ENCODE measurements at regions not wholly inside any gene's neighbourhood (a gene's known extent, or its start where the extent isn't known, plus 50 kb on each side); places are given as distances from the start of the nearest gene placed in this dataset.

DNA sequence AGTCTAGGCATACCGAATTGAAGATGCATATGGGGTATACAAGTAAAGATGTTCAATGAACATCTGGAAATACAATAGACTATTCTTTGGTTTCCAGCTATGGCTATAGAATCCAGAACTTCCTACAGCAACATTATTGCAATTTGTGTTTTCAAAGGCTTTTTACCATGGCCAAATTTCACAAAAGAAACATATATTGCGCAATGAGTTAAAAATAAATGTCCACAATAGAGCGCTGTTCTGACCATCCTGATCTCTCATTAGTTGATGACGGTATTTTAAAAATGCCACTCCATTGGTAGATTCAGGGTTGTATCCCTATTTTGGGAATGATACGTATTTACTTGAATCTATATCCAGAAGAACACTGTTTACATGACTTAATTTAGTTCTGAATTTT lies 139.2 kb downstream of the LINC00632 start:
- no peak for DNase-seq (ENCODE audit: low read depth)

DNA sequence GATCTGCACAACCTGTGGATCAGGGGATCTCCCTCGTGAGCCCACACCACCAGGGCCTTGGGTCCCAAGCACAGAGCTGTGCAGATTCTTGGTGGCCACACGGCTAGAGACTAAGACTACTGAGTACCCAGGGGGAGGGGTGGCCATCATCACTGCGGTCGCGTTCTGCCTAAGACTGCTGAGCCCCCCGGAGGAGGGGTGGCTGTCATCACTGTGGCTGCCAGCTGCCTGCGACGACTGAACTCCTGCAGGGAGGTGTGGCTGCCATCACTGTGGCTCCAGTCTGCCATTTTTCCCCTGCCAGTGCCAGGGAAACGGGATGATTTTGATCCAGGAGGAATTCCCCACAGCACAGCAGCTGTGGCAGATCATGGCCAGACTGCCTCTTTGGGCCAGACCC lies 141.7 kb upstream of the SPANXB1 start:
- DNase-seq (ENCODE audit: low read depth): no peak

DNA sequence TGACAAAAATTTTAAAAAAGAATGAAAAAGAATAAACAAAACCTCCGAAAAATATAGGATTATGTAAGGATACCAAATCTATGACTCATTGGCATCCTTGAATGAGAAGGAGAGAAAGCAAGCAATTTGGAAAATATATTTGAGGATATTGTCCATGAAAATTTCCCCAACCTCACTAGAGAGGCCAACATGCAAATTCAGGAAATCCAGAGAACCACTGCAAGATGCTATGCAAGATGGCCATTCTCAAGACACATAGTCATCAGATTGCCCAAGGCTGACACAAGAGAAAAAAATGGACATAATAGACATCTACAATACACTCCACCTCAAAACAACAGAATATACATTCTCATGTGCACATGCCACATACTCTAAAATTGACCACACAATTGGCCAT lies 135.9 kb upstream of the SPANXB1 start:
- no peak for DNase-seq (ENCODE audit: low read depth)

DNA sequence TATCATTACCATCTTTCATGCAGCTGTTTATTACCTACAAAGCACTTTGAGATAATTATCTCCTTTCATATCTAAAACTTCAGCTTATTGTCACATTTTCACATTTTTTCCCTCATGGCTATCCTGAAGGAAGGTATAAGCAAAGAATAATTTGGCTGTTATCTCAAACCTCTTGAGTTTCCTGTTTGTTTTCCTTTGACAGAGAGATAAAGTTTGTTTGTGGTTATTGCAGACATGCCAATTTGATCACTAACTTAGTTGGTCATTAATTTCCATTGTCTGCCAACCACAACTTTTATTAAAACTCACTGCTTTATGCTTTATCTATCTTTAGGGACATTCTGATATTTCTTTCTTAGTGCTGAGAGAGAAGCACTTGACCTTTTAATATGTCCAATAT lies 89.8 kb upstream of the SPANXB1 start:
- no peak for DNase-seq (ENCODE audit: low read depth)

DNA sequence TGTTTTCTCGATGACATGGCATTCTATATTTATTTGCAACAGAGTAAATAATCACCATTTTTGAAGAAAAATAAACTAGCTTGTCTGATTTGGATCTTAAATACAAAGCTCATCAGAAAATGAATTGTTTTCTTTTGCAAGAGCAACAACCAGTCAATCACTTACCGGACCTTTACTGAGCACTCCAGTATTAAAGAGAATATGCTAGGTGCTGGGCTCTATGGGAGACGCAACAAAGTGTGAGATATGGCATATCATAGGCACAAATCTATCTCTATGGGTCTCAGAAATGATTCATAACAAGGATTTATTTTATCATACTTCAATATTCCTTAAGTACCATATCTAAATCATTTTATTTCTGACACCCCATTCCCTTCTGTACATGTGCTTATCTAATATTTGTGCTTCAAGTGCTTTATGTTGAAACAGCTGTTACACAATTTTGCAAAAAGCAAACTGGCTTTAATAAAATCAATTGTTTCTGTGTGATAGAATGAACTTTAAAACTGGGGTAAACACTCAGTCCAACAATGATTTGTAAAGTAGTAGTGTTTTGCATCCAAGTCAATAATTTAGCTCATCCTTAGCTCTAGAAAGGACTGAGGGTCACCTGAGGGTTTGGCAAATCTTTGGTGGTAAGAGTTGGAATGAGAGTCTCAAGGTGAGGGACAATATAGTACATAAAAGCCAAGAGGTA lies 88.4 kb upstream of the SPANXB1 start:
- no peak for DNase-seq (ENCODE audit: low read depth)

DNA sequence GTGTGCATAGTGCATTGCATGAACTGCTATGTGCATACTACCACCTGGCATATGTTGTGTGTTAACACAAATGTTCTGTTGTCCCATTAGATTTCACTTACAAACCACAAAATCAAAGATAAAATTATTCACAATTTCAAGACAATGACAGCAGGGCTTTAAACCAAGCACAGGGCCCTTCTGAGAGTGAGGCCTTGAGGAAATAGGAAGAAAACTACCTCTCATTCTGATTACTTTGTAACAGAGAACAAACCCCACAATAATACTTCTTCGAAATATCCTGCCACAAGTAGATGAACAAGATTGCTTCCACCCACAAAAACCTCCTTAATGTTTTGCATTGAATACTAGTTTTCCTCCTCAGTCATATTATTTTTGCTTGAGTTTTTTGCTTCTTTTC lies 85.5 kb upstream of the SPANXB1 start:
- no peak for DNase-seq (ENCODE audit: low read depth)

DNA sequence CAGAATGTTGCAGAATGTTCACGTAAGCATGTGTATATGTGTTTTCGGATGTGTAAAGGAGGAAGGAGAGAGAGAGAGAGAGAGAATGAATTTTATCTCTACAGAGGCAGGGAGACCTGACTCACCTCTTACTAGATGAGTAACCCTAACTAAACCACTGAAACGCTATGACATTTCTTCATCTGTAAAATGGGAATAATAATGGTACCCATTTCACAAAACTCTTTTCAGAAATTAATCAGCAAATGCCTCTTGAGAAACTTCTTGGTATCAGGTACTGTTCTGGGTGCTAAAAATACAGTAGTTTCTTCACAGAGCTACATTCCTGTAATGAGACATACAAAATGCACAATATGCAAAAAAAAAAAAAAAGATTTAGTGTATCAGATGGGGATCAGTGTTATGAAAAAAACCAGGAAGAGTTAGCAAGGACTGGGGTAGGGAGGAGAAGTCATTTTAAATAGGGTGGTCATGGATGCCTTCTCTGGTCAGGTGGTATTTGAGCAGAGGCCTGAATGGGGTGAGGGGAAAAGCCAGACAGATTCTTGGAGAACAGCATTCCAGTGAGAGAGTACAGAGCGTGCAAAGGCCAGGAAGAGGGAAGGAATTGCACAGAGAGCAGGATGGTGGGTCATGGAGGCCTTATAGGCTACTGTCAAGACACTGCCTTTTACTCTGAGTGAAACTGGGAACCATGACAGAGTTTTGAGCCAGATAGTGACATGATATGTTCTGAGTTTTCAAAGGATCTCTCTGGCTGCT lies 84.9 kb upstream of the SPANXB1 start:
- DNase-seq (ENCODE audit: low read depth): no peak

DNA sequence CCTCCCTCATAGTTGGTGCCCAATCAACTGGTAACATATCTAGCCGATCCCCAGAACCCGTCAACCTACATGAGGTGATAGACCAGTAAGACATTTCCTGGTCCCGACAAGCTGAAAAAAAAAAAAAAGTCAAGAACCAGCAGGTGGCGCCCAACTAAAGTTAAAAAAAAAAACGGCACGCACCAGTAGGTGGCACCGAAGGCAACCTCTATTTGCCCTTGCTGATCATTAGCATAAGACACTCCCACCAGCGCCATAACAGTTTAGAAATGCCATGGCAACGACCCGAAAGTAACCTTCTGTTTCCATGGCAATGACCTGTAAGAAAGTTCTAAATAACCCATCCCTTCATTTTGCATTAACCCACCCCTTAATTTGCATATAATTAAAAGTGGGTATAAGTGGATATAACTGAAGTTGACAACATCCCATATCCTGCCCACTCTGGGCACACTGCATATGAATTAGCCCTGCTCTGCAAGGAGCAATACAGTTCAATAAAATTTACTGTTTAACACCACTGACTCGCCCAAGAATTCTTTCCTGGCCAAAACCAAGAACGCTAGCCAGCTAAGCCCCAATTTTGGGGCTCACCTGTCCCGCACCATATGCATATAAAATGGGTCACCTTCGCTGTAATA lies 83.9 kb upstream of the SPANXB1 start:
- DNase-seq (ENCODE audit: low read depth): peak; percentile 30

DNA sequence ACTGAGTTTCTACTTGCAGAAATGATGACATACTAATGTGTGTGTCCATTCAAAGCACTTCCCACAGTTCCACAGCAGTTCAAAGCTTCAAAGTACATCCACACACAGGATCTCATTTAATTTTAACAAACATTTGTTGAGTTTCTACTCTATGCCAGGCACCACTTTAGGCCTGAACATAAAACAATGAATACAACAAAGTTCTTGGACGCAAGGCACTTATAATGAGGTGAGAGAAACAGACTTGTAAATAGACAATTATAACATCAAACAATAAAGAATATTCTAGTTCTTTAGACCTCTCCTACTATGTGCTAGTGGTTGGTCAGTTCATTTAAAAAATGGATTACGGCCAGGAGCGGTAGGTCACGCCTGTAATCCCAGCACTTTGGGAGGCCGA lies 82.0 kb upstream of the SPANXB1 start:
- no peak for DNase-seq (ENCODE audit: low read depth)

DNA sequence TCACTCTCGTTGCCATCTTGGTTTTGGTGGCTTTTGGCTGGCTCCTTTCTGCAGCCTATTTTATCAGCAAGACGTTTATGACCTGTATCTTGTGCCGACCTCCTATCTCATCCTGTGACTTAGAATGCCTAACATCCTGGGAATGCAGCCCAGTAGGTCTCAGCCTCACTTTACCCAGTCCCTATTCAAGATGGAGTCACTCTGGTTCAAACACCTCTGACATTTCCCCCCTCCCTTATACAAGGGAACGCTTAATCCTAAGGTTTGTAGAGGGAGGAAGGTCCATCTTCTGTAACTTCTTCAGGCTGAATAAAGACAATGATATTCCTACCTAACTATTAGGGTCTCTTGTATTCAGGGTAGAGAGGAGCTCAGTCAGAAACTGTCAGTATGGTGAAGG lies 79.3 kb upstream of the SPANXB1 start:
- DNase-seq (ENCODE audit: low read depth): no peak

DNA sequence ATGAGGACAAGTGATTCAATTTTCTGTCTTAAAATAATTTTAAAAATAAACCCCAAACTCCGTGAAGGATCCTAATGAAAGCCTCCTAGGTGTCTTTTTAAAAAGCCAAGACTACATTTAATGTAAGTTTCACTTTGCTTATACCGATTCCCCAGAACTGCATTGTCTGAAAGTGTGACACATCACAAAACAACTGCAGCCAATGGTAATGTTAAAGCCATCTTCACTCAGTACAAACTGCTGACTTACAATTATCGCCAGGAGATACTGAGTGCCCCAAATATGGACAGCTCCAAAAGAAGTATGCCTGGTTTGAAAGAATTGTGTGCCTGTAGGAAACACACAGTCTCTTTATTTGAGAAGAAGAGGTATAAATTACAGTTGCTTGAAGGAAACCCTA lies 73.7 kb upstream of the SPANXB1 start:
- no peak for DNase-seq (ENCODE audit: low read depth)

DNA sequence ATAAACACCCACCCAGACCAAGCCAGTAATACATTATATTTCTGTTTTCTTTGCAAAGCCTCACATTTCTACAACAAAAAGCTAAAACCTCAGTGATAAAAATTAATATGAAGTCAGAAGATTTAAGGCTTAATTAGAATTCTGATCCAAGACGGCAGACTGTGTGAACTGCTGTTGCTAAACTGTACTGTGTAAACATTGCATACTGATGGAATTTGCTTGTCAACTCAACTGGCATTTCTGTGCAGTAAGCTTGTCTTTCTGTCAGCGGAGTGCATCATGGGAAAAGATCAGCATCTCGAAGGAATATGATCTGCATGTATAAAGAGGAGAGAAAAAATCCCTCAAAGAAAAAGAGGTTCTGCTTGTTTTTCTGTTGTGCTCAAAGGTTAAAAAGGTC lies 69.4 kb upstream of the SPANXB1 start:
- DNase-seq (ENCODE audit: low read depth): no peak

DNA sequence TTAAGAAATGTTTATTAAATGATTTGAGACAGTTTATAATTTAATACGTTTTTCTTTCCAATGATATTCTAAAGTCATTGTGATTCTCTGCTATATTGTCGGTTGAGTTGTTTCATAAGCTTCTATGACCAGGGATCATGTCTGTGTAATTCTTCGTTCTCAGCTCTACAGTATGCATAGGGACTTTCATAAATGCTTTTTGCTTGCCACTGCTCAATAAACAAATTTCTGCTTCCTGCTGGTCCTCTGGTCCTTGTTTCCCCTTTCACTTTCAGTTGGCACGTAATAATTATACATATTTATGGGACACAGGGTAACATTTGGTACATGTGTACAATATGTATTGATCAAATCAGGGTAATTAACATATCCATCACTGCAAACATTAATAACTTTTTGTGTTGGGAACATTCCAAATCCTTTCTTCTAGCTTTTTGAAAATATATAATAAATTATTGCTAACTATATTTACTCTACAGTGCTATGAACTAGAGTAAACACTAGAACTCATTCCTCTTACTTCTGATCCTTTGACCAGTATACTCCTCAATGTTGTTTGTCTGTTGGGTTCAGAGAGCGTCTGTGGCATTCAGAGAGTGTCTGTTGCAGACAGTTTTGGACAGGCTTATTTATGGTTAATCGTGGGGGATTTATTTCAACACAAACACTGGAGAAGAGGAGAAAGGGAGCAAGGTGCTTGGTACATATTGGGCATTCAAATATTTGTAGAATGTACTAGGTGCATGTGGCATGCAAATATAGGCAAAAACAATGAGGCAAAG lies 68.3 kb upstream of the SPANXB1 start:
- DNase-seq (ENCODE audit: low read depth): no peak

DNA sequence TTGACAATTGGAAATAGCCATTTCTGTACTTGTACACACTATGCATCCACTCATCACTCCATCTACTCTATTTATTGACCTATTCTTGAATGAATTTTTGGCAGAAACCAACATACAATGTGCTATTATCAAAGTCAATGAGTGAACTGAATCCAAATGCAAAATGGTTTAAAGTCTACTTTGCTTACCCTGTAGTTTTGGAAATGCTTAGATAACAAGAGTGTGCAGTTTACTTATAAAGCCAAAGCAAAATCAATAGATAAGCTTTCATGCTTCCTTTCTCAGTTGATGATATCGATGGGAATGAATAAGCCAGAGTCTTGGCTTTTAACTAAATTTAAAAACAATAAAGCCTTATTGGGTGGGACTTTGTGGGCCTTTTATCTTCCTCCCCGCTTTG lies 58.9 kb upstream of the SPANXB1 start:
- DNase-seq (ENCODE audit: low read depth): no peak

DNA sequence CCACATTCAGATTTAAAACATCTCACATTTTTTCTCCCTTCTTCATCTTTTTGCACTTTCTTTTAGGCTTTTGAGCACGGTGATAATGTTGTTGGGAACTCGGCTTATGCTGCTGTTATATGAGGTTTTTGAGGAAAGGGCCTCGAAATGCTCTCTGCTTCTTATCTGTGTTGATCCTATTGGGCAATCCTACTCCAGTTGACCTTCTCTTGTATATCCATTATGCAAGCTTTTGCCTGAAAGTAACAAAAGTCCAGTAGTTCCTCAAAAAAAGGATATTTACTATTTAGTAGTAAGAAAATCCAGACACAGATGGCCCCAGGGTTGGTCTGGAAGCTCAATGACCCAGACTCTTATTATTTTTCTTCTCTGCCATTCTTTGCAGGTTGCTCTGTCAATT lies 57.7 kb upstream of the SPANXB1 start:
- DNase-seq (ENCODE audit: low read depth): no peak

DNA sequence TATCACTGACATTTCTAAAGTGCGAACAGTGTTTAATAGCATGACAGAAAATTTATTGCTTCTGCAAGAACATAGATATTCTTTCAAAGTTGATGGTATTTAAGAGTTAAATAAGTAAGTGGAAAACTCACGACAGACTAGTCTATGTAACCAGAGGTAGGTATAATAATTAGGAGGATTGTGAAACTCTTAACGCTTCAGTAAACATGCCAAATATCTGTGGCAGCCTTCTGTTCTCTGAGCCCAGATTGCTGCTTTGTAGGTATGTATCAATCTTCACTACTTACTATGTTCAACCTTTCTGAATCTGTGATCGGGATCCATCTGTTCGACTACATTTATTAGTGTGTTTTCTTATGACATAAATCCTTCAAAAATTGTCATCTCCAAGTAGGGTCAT lies 53.6 kb upstream of the SPANXB1 start:
- no peak for DNase-seq (ENCODE audit: low read depth)

DNA sequence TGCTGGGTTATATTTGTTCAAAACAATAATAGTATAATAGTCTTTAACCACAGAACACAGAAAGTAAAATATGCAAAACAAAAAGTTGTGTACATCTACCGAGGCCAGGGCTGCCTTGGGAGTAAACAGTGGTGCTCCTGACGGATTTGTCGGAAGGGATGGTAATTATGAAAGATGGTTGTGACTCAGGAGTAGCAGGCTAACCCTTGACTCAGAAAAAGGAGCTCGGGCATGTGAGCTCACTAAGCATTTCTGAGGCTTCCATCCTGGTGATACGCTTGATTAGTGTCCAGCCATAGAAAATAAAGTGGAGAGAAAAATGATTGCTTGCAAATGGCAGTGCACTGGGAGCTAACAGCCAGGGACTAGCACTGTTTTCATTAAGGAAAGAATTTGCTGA lies 53.2 kb upstream of the SPANXB1 start:
- peak; percentile 11 for DNase-seq (ENCODE audit: low read depth)
